ENCODE measurements at regions not wholly inside any gene's neighbourhood (a gene's known extent, or its start where the extent isn't known, plus 50 kb on each side); places are given as distances from the start of the nearest gene placed in this dataset.

GRCh38 chr7:27459021-27459730 is 203.5 kb downstream of the HIBADH start:
- no peak overlapping the region for H3K4me3 ChIP-seq (ENCODE audit: low read depth, low read length)
- no peak for DNase-seq (ENCODE audit: low read depth)
- no peaks in the 10 kb centered on the region for H3K36me3 ChIP-seq (ENCODE audit: control insufficient read depth, insufficient read depth, low read length)
- no peaks in the 10 kb centered on the region for H3K27me3 ChIP-seq (ENCODE audit: control insufficient read depth, insufficient read depth, low read length)
- TF ChIP-seq CTCF (IDR thresholded peaks at IDR 0.05; ENCODE audit: insufficient read depth, low read length, poor library complexity, severe bottlenecking) = no peak

GRCh38 chr7:27459731-27460053 is 203.0 kb downstream of the HIBADH start:
- no peak overlapping the region for H3K4me3 ChIP-seq (ENCODE audit: low read depth, low read length)
- H3K27me3 ChIP-seq (ENCODE audit: control insufficient read depth, insufficient read depth, low read length) = no peaks in the 10 kb centered on the region
- no peak for DNase-seq (ENCODE audit: low read depth)
- TF ChIP-seq CTCF (IDR thresholded peaks at IDR 0.05; ENCODE audit: insufficient read depth, low read length, poor library complexity, severe bottlenecking) = no peak
- H3K36me3 ChIP-seq (ENCODE audit: control insufficient read depth, insufficient read depth, low read length) = no peaks in the 10 kb centered on the region

GRCh38 chr7:27462575-27463270 is 200.0 kb downstream of the HIBADH start:
- TF ChIP-seq CTCF (IDR thresholded peaks at IDR 0.05; ENCODE audit: insufficient read depth, low read length, poor library complexity, severe bottlenecking) = no peak
- Histone ChIP-seq H3K36me3 (ENCODE audit: control insufficient read depth, insufficient read depth, low read length) (no peaks in the 10 kb centered on the region), H3K27me3 (ENCODE audit: control insufficient read depth, insufficient read depth, low read length) (no peaks in the 10 kb centered on the region), H3K4me3 (ENCODE audit: low read depth, low read length) (no peak overlapping the region)
- no peak for DNase-seq (ENCODE audit: low read depth)

GRCh38 chr7:27464970-27465369 is 197.7 kb downstream of the HIBADH start:
- no peaks in the 10 kb centered on the region for H3K36me3 ChIP-seq (ENCODE audit: control insufficient read depth, insufficient read depth, low read length)
- H3K27me3 ChIP-seq (ENCODE audit: control insufficient read depth, insufficient read depth, low read length) = no peaks in the 10 kb centered on the region

GRCh38 chr7:27466703-27467102 is 196.0 kb downstream of the HIBADH start:
- no peak for DNase-seq (ENCODE audit: low read depth)
- no peaks in the 10 kb centered on the region for H3K27me3 ChIP-seq (ENCODE audit: control insufficient read depth, insufficient read depth, low read length)
- TF ChIP-seq CTCF (IDR thresholded peaks at IDR 0.05; ENCODE audit: insufficient read depth, low read length, poor library complexity, severe bottlenecking) = no peak
- no peak overlapping the region for H3K4me3 ChIP-seq (ENCODE audit: low read depth, low read length)
- no peaks in the 10 kb centered on the region for H3K36me3 ChIP-seq (ENCODE audit: control insufficient read depth, insufficient read depth, low read length)

More at GRCh38 chr7:27464970-27465369, 197.7 kb downstream of the HIBADH start:
- DNase-seq (ENCODE audit: low read depth) = no peak
- TF ChIP-seq CTCF (IDR thresholded peaks at IDR 0.05; ENCODE audit: insufficient read depth, low read length, poor library complexity, severe bottlenecking) = no peak
- H3K4me3 ChIP-seq (ENCODE audit: low read depth, low read length) = no peak overlapping the region
